ENCODE measurements at regions not wholly inside any gene's neighbourhood (a gene's known extent, or its start where the extent isn't known, plus 50 kb on each side); places are given as distances from the start of the nearest gene placed in this dataset.

DNA sequence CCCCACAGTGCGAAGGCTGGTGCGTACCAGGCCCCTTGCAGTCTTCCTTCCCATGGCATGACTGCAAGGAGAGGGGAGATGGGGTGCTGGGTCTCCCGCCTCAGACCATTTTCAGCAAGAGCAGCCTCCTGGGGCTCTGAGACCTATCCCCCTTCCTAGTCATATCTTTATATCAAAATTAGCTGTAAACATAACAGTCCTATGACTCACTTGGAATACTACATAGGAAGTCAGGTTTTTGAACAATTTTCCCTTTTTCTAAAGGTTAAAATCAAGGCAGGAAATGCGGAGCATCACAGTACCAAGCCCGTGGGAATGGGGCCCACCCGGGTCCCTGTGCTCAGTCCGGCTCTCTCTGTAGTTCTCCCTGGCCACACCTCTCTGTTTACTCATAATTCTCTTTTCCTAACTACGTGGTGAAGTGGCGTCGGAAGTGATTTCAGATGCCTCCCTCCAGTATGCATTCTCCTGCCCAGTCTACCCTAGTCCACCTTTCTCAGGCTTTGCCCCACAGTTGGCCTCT lies 109.8 kb upstream of the TMEM170B start:
- no peak overlapping the region for H3K4me3 ChIP-seq
- H3K4me1 ChIP-seq: no peaks in the 10 kb centered on the region
- intact Hi-C loops (cut with DNase I): loop anchor here in 1 of 2 donors (5.0 kb wide), 1 partner anchor 150 kb away; no protein-coding TSS in a partner anchor
- H3K36me3 ChIP-seq: no peaks in the 10 kb centered on the region
- TF ChIP-seq, protein P1, sequence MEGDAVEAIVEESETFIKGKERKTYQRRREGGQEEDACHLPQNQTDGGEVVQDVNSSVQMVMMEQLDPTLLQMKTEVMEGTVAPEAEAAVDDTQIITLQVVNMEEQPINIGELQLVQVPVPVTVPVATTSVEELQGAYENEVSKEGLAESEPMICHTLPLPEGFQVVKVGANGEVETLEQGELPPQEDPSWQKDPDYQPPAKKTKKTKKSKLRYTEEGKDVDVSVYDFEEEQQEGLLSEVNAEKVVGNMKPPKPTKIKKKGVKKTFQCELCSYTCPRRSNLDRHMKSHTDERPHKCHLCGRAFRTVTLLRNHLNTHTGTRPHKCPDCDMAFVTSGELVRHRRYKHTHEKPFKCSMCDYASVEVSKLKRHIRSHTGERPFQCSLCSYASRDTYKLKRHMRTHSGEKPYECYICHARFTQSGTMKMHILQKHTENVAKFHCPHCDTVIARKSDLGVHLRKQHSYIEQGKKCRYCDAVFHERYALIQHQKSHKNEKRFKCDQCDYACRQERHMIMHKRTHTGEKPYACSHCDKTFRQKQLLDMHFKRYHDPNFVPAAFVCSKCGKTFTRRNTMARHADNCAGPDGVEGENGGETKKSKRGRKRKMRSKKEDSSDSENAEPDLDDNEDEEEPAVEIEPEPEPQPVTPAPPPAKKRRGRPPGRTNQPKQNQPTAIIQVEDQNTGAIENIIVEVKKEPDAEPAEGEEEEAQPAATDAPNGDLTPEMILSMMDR (IDR thresholded peaks at IDR 0.05): no peak
- no peak for TF ChIP-seq POLR2A (IDR thresholded peaks at IDR 0.05)
- peak overlapping the region in 2 of 3 donors; percentile 2 to 14 for H3K27ac ChIP-seq
- ATAC-seq (no peak), DNase-seq (no peak)
- WGBS (ENCODE audit: insufficient coverage, low coverage, low lambda C conversion rate, missing lambda C conversion rate): 74% methylated on average over 6 of the region's 10 CpGs
- no peaks in the 10 kb centered on the region for H3K9me3 ChIP-seq
- H3K27me3 ChIP-seq: no peaks in the 10 kb centered on the region

DNA sequence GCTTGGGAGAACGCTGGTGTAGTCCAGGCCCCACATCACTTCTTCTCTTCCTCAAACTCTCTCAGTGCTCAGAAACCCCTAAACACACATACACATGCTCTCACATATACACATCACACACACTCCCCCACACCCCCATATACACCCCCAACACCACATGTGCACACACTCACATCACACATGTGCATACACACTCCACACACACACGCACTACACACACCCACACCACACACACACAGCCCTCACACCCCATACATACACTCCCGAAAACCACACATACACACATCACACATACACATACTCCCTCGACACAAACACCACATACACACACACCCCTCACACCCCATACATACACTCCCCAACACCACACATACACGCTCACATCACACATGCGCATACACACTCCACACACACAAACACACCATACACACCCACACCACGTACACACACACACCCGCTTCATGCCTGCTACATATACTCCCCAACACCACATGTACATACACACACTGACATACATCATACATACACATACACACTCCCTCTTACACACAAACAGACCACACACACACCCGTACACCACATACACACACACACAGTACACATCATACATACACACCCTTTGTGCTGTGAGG lies 110.3 kb upstream of the TMEM170B start:
- Histone ChIP-seq H3K4me1 (no peaks in the 10 kb centered on the region), H3K36me3 (no peaks in the 10 kb centered on the region), H3K4me3 (no peak overlapping the region), H3K9me3 (no peaks in the 10 kb centered on the region), H3K27me3 (no peaks in the 10 kb centered on the region), H3K27ac (no peak overlapping the region)
- intact Hi-C loops (cut with DNase I): loop anchor here in 1 of 2 donors (5.0 kb wide), 1 partner anchor 150 kb away; no protein-coding TSS in a partner anchor
- ATAC-seq: no peak
- TF ChIP-seq, protein P1 (IDR thresholded peaks at IDR 0.05): no peak
- no peak for TF ChIP-seq POLR2A (IDR thresholded peaks at IDR 0.05)
- DNase-seq: no peak
- 93% methylated on average over 8 of the region's 9 CpGs for WGBS (ENCODE audit: insufficient coverage, low coverage, low lambda C conversion rate, missing lambda C conversion rate)

GRCh38 chr6:11426571-11426970 lies 111.0 kb upstream of the TMEM170B start:
- H3K27ac ChIP-seq: no peak overlapping the region
- H3K4me1 ChIP-seq: no peaks in the 10 kb centered on the region
- TF ChIP-seq POLR2A (IDR thresholded peaks at IDR 0.05): no peak
- TF ChIP-seq, protein P1 (IDR thresholded peaks at IDR 0.05): no peak

GRCh38 chr6:11425876-11426275 lies 111.7 kb upstream of the TMEM170B start:
- Histone ChIP-seq H3K4me1 (no peaks in the 10 kb centered on the region), H3K36me3 (no peaks in the 10 kb centered on the region), H3K27ac (no peak overlapping the region), H3K4me3 (no peak overlapping the region), H3K9me3 (no peaks in the 10 kb centered on the region), H3K27me3 (no peaks in the 10 kb centered on the region)
- intact Hi-C loops (cut with DNase I): loop anchor here in 1 of 2 donors (5.0 kb wide), 1 partner anchor 149 kb away; no protein-coding TSS in a partner anchor
- ATAC-seq (no peak), DNase-seq (no peak)
- TF ChIP-seq POLR2A (IDR thresholded peaks at IDR 0.05): no peak
- TF ChIP-seq, protein P1 (IDR thresholded peaks at IDR 0.05): no peak
- 64% methylated on average over 1 of the region's 1 CpG for WGBS (ENCODE audit: insufficient coverage, low coverage, low lambda C conversion rate, missing lambda C conversion rate)

More at GRCh38 chr6:11426571-11426970, 111.0 kb upstream of the TMEM170B start:
- Histone ChIP-seq H3K36me3 (no peaks in the 10 kb centered on the region), H3K9me3 (no peaks in the 10 kb centered on the region), H3K4me3 (no peak overlapping the region), H3K27me3 (no peaks in the 10 kb centered on the region)
- DNase-seq (no peak), ATAC-seq (no peak)
- intact Hi-C loops (cut with DNase I): loop anchor here in 1 of 2 donors (5.0 kb wide), 1 partner anchor 149 kb away; no protein-coding TSS in a partner anchor
- WGBS (ENCODE audit: insufficient coverage, low coverage, low lambda C conversion rate, missing lambda C conversion rate): 93% methylated on average over 2 of the region's 2 CpGs
